ENCODE measurements at regions not wholly inside any gene's neighbourhood (a gene's known extent, or its start where the extent isn't known, plus 50 kb on each side); places are given as distances from the start of the nearest gene placed in this dataset.
"Not testable (repeated sequence)": the region's sequence is repeated elsewhere in the genome, so short reads cannot be mapped to it uniquely, and the experiment has no call there.

DNA sequence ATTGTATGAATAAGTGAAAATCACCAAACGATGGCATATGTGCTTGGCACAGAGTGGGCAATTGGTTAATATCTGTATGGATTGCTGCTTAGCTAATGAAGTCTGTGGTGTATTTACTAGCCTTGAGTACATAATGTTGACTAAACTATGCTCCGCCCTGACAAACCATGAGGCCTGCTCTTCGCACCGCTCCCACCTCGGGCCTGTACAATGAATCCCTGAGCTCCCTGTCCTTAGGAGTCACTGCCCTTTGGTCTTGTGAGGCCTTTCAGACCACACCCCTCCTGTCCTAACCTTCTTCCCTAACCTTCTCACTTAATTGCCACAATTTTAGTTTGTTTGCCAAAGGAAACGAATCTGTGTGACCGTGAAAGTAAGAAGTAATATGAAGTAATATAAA, 193.2 kb downstream of the POTED start:
- not testable (repeated sequence) for DNase-seq

Data from activated CD4-positive, CD25-positive, alpha-beta regulatory T cell treated with anti-CD3 and anti-CD28 coated beads, Interleukin-2, amount 50 U/mL, for 72 hours (primary cell).